M059J (cell line): ENCODE measurements at regions not wholly inside any gene's neighbourhood (a gene's known extent, or its start where the extent isn't known, plus 50 kb on each side); places are given as distances from the start of the nearest gene placed in this dataset.

Source experiments
- DNase-seq: peaks from one replicate; pipeline ENCODE4 v3.0.0-alpha.2; 2012; ENCODE audit warnings: low read depth

- no peak for DNase-seq
These were observed 295.5 kb downstream of the KCNRG start for GRCh38 chr13:50310734-50311133.

GRCh38 chr13:50318887-50319286 lies 303.6 kb downstream of the KCNRG start:
- no peak for DNase-seq

- peak; percentile 79 for DNase-seq
These were observed 304.5 kb downstream of the KCNRG start for GRCh38 chr13:50319635-50320255.

DNA sequence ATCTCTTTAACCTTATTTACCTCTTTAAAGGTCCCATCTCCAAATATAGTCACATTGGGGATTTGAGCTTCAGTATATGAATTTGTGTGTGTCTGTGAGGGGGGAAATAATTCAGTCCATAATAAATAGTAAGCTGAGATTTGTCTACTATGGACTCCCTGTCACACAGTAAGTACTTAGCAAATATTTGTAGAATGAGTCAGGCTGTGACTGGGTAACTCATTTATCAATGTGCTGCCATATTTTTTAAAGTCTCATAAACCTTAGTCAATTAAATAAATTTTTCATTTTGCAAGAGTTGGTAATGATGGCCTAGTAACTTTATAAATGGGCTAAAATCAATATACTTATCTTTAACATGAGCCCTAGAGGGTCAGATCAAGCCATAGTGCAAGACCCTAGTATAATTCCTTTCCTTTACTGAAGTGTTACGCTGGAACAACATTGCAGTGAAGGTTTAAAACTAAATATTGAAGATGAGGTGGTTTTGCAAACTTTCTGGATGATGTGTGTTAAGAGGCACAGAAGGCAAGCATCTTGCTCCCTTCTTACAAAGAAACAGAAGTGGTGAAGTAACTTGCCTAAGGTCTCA lies 305.1 kb downstream of the KCNRG start:
- DNase-seq, result peak; percentile 80

GRCh38 chr13:50322006-50322405 lies 306.8 kb downstream of the KCNRG start:
- DNase-seq, result no peak

DNA sequence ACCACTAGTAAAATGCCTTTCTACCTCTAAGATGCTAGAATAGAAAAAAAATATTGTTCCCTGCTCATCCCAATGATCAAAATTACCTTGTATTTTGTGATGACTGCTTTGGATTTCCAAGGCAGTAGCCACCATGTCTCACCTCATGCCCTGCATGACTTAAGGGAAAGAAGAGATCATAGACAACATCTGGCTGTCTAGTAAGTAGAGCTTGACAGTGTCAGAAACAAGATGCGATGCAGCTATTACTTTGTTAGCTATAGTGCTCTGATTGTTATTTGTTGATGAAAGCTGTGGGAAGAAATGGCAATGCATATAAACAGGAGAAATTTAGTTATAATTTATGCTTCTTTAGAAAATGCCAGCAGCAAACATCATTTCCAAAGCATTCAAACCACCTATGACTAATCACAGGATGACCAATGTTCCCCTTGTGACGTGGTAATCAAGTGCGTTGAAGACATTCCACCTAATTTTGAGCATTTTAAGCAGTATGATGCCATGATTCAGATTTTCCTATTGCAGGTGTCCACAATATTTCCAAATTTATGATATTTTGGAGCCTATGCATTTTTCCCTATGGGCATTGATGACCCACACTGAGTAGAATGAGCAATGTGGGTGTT lies 308.3 kb downstream of the KCNRG start:
- peak; percentile 93 for DNase-seq

DNA sequence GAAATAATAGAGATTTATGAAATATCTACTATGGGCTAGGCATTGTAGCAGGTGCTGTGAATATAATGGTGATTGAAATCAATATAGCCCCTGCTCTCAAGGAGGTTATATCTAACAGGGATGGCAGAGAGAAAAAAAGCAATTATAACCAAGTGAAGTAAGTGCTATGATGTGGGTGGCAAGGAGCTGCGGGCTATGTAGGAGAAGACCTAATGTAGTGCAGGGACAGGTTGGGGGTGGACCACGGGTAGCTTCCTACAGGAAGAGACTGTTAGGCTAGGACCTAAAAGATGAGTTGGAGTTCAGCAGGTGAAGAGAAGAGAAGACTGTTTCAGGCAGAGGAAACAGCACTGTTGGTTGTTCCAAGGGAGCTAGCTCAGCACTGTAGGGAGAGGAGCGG lies 311.0 kb downstream of the KCNRG start:
- no peak for DNase-seq

DNA sequence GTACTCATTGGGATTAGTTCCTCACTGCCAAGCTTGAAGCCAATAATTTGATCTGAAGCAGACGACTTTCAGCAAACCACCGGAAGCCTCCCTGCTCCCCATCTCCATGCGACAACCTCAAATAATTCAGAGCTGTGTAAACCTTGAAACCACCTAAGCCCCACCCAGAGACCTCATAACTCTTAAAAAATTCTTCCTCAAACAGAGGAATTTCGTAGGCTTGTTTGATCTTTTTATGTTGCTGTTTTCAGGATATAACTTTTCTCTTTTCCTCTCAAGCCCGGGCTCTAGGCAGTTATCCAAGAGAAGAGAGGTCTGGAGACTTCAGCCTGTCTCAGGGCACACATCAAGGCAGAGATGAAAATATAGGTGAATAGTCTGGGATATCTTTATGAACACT lies 311.6 kb downstream of the KCNRG start:
- DNase-seq, result peak; percentile 43

DNA sequence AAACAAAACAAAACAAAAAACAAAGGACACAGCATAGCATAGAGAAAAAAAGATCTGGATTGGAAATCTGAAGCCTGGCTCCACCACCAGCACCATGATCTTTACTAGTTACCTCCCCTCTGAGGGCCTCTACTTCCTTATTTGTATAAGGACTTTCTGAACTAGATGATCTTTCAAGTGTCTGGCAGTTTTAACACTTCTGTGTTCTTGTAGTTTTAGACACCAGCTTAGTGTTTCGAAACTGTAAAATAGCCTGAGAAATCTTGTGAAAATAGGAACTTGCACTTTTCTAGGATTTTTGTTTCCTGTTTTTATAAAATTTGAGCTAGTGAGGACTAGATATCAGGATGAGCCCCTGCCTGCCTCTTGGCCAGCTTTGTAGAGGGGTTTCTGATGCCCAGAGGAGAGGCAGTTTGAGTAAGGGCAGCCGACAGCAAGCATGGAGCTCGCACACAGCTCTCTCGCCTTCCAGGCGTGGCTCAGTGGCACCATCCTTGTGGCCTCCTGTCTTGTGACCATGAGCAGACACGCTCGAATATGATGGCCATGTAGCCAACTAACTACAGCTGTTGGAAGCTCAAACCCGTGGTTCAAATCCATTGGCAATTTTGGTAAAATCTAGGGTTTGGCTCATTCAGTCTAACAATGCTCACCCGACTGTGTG lies 319.0 kb downstream of the KCNRG start:
- no peak for DNase-seq

DNA sequence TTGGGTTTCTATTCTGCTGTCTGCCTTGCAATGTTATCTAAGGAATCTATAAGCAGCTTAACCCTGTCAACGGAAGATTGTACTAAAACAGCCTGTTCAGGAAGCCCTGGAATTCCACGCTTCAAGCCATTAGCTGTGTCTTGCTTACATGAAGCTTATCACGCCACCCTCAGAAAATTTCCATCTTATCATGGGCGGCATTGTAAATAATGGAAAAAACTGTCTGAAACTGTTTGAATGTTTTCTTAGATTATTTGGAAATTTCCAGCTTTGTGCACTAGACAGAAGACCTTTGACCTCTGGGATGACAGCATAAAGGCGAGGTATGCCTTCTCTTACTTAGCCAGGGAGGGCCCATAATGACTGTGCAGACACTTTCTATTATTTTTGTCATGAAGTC lies 319.7 kb downstream of the KCNRG start:
- no peak for DNase-seq

DNA sequence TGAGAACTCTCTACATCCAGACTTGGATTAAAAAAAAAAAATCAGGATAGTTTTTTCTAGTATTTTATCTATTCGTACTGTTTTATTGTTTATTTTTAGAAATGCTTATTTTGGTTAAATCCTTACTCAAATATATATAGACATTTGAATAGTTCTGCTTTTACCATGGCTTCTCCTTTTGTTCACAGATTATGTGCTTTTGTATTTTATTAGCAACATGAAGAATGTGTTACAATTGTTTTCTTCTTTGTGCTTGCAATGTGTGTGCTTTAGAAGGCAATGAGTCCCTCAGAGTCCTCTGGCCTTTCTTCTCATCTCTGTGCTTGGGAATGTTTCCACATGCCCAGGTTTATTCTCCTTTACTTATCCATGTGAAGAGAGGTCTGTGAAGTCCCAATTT lies 324.0 kb downstream of the KCNRG start:
- DNase-seq, result no peak

GRCh38 chr13:50340146-50340545 lies 324.9 kb downstream of the KCNRG start:
- no peak for DNase-seq

- no peak for DNase-seq
These were observed 325.5 kb downstream of the KCNRG start for GRCh38 chr13:50340551-50341287.

- DNase-seq, result no peak
These were observed 326.3 kb downstream of the KCNRG start for GRCh38 chr13:50341526-50341925.

DNA sequence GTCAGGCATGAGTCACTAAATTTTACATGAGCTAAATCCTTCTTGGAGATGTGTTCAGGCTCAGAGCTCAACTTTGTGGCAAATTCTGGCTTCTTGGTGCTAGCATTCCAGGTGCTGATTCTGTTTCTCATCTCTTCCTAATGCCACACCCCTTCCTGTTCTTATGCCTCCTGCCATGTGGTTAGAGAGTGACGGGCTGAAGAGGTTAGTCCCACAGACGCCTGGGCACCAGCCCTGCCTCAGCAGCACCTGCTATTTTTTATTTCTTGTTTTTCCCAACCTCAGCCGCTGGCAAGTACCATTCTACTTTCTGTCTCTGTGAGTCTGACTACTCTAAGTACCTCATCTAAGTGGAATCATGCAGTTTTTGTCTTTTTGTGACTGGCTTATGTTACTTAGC lies 329.5 kb downstream of the KCNRG start:
- DNase-seq, result no peak

- DNase-seq, result no peak
These were observed 330.6 kb downstream of the KCNRG start for GRCh38 chr13:50345804-50346203.

- no peak for DNase-seq
These were observed 333.1 kb downstream of the KCNRG start for GRCh38 chr13:50348371-50348770.

DNA sequence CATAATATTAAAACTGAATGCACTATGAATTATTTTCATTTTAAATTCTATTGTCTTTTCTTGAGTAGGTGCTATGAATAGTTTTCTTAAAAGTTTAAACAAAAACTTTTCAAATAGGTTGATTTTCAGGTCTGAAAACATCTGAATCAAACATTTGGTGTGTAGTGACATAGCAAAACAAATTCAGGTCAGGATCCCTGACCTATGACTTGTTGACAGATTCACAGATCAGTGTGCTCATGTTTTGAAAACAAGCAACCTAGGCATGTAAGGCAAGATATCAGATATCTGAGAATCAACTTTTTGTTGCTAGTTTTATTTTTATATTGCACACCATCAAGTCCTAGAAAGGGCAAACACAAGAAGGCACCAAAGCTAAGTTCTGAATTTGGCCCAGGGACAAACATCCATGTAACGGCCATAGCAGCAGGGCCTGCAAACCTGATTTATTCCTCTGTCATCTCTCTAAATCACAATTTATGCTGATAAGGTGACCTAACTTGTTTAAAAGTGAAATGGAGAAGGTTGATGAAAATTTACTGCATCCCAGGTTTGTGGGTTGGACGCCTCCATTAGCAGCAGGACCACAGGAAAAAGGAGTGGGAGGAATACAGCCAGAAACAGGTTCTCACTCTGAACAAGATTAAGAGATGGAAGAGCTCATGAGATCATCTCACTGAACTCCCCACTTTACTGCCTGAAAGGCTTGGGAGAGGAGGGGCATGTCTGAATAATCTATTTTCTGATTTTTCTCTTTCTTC lies 337.7 kb downstream of the KCNRG start:
- no peak for DNase-seq

- DNase-seq, result peak; percentile 73
These were observed 338.6 kb downstream of the KCNRG start for GRCh38 chr13:50353651-50354415.

- no peak for DNase-seq
These were observed 340.6 kb downstream of the KCNRG start for GRCh38 chr13:50355797-50356196.

DNA sequence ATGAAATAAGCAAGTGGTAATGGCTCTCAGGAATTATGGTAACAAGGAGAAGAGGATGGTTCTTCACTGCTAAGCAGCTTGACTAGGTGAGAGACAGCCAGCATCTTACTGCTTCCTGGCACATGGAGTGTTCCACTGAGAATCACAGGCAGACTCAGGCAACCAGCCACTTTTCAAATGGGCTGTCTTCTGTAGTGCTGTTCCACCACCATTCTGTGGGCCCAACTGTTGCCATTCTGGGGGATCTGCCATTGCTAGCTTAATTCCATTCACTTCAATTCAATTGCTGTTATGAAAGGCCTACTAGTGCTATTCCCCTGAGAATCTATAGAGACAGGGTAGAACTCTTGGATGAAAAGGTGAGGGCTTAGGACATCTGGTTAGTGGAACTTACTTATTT lies 341.9 kb downstream of the KCNRG start:
- no peak for DNase-seq
